A172 (cell line): ENCODE measurements at regions not wholly inside any gene's neighbourhood (a gene's known extent, or its start where the extent isn't known, plus 50 kb on each side); places are given as distances from the start of the nearest gene placed in this dataset.
"Not testable (repeated sequence)": the region's sequence is repeated elsewhere in the genome, so short reads cannot be mapped to it uniquely, and the experiment has no call there.

Experiments used
- DNase-seq: peaks from one replicate; pipeline ENCODE4 v3.0.0-alpha.2; 2015; ENCODE audit warnings: low spot score

DNA sequence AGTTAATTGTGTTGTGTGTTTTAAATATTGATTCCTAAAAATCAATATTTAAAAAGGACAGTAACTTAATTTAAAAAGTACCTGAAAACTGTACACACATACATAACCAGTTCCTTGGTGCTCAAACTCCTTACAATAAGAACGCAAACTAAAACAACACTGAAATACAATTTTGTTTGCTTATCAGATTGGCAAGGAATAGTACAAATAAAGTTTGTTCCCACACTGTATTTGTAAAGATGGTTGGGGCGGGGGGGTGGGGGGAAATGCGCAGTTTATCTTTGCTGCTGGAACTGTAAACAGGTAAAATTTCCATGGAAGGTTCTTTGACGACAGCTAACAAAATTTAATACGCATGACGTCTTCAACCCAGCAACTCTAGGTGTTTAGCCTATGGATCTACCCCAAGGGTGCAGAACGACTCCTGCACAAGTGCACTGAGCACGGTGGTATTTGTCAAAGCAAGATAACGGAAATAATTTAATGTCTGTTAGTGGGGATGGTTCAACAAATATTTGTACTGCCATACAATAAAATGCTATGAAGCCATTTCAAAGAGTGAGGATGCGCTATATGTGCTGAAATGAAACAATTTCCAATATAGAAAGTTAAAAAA, 96.5 kb downstream of the ING1 start:
- DNase-seq: no peak

DNA sequence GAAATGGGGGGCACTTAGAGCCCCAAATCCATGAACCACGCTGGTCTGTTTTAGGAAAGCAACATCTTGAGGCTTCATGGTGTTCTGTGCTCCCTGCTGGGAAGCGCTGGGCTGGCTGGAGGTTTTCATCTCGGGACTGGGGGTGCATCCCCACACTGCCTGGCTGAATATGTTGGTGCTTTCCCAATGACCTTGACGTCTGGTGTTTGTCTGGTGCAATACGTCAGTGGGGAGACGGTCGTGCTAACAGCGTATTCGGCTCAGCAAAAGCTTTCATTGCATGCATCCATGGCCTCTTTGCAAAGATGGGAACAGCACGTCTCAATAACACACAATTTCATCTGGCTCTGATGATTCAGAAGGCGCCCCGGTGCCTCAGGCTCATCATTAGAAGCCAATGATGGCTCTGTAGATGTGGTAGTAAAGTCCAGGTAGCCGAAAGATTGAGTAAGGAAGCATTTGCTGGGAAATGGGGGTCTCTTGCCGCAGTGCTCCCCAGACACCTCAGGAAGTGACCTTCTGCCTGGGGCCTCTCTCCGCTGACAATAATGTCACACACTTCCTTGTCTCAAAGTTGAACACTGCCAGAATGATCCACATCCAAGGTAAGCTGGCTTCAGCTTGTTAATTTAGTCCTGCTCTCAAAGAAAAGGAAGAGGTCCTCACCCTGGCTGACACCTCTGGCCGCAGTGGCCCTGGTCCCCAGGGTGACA, 97.7 kb downstream of the ING1 start:
- DNase-seq: no peak

DNA sequence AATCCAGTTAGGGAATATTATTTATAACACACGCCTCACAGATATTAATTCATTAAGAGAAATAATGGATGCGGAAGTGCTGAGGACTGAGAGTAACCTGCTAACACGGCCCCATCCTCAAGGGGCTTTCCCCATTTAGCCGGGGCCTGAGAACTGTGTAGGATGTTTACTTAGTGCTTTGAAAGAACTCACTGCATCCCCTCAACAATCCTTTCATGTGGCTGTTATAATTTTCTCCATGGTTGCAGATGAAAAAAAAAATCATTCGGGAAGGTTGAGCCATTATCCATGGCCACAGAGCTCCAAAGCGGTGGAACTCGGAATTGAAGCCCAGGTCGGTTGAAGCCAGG, 98.2 kb downstream of the ING1 start:
- no peak for DNase-seq

DNA sequence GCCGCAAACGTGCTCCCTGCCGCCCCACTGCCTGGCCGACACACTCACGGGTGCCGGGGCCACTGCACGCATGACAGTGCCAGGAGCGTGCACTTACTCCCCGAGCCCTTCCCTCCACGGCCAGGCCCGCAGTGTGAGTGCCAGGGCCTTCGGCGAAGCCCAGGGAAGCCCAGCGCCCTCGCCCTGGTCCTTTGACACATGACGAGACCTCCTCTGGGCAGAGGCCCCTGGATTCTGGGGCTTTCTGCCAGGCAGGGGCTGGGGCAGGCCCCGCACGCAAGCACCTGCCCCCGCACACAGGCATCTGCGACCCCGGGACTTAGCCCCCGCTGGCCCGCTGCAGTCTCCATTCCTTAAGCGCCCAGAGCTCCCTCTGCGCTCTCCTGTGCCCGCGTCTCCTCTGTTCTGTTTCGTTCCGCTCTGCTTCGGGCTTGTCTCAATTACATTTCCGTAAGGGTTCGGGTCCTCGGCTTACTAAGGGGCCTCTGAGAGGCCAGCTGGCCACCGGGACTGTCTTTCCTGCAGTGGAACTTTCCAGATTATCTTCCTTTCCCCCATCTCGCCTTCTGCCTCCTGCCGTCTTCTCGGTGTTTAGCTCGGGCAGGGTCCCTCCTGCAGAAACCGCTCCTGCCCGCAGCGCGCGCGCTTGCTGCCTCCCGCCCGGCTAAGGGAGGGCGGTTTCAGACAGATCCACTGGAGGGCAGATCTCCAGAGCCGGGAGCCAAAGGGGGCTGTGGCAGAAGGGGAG, 98.8 kb downstream of the ING1 start:
- no peak for DNase-seq

DNA sequence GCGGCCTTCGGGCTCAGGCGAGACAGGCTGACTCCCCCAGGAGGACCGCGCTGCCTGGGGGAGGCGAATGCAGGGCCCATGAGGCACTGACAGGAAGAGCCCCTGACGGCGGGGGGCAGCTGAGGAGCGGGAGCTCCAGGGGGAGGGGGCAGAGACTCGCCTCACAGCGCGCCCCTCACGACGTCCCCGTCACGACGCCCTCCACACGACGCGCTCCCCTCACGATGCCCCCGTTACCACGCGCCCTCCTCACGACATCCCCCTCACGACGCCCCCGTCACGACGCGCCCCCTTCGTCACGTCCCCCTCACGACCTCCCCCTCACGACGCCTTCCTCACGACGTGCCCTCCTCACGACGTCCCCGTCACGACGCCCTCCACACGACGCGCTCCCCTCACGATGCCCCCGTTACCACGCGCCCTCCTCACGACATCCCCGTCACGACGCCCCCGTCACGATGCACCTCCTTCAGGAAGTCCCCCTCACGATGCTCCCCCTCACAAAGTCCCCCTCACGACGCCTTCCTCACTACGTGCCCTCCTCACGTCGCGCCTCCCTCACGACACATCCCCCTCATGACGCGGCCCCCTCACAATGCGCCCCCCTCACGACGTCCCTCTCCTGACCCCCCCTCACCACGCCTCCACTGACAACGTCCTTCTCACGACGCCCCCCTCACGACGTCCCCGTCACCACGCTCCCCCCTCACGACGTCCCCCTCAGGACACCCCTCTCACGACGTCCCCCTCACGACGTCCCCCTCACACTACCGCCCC, 99.6 kb downstream of the ING1 start:
- no peak for DNase-seq

DNA sequence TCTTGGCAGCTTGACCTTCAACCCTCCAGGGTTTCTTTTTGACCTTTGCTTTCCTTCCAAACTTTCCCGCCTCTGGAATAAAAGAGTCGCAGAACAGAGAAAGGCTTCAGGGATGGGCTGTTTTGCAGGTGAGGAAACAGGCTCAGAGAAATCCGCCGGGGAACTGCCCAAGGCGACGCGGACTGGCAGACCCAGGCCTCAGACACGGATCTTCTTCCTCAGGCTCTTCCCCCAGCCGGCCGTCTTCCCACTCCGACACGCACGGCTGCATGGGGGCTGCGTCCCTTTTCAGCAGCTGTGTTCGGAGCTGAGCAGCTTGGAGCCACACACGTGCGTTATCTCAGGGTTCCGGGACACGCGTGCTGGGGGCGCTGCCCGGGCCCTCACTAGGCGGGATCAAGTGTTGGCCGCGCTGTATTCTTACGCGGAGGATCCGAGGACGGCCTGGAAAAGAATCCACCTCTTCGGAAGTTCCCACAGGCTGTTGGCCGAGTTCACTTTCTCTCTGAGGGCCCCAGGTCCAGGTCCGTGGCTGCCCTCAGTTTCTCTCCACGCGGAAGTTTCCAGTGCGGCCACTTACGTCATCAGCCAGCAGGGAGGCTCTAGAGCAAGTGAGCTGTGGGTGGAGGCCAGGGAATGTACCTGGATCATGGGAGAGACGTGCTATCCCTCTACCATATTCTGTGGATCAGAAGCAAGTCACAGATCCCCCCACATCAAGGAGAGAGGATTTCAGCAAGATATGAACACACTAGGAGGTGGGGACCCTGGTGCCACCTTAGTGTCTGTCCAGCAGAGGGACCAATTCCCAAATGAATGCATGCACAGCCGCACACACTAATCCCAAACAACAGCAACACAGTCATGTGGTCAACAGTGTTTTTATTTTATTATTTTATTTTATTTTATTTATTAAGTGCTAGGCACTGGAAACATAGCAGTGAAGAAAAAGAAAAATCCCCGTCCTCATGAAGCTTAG, 100.4 kb downstream of the ING1 start:
- DNase-seq: no peak

DNA sequence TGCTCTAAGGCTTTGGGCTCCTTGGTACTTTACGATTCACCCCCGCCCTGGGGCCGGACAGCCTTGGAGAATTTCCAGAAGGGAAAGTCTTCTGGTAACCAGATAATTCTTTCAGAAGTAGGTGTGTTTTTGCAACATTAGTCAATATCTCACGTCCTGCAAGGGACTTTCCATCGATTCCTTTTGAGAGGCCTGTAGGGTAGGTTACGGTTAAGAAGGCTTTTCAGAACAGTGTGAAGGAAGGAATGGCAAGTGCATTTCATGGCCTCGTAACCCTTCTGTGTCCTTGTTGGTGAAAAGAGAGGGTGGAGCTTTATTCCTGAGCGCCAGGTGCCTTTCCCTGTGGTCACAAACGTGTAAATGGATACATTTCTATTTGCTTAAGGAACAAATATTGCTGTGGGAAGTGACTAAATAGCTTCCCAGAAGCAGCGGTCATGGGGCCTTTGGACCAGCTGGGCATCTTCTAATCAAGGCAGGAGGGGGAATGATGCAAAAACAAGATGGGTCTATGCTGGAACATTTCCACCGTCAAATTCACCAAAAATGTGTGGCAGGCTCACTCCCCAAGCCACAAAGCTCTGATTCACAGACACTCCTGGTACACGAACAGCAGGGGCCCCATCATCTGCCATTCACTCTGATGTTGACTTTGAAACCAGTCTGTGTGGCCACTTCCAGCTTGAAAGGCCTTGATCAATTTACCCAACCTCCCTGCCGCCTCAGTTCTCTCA, 99.2 kb downstream of the ANKRD10 start:
- peak; percentile 24 for DNase-seq

DNA sequence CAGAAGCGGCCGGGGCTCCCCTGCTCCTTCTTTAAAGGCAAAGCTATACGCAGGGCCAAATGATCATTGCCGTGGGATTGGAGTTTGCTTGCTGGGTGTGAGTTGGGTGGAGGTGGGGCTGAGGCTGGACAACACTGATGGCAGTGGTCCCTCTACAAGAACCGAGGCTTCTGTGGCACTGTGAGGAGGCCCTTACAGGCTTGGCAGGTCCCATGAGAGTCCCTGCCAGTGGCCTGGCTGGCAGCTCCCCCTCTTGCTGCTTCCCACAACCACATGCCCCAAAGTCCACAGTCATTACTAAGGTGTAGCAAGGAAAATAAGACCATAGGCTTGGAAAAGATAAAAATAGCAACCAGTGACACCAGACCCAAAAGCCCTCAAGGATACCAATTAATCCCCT, 98.4 kb downstream of the ANKRD10 start:
- DNase-seq: no peak

DNA sequence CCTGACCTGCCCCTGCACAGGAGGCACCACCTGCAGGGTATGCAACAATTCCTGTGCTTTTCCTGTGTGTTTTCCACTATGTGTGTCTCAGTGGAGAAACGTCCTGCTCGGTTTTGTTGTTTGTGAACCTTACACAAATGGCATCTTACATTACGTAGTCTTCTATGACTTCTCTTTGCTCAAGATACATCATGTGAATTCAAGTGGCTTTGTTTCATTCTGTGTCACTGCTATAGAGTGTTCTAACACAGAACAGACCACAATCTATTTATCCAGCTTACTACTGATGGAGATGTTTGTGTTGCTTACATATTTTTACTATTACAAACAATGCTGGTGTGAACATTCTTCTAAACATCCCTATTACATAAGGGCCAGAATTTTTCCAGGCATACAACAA, 97.7 kb downstream of the ANKRD10 start:
- no peak for DNase-seq

DNA sequence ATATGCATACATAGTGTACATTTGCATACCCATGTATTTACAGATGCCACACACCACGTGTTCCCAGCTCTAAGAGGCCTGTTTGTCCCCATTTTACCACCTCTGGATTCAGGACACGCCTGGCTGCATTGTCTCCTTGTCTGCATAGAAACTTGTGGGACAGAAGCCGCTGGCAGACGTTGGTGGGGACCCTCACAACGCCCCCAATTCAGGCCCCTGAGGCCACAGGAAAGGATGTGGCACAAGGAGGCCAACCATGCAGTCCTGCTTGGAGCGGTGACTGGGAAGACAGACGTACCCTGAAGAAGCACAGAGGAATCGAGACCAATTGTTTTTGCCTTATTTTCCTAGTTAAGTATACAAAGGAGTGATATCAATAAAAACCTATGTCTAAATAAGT, 96.1 kb downstream of the ANKRD10 start:
- DNase-seq: no peak

DNA sequence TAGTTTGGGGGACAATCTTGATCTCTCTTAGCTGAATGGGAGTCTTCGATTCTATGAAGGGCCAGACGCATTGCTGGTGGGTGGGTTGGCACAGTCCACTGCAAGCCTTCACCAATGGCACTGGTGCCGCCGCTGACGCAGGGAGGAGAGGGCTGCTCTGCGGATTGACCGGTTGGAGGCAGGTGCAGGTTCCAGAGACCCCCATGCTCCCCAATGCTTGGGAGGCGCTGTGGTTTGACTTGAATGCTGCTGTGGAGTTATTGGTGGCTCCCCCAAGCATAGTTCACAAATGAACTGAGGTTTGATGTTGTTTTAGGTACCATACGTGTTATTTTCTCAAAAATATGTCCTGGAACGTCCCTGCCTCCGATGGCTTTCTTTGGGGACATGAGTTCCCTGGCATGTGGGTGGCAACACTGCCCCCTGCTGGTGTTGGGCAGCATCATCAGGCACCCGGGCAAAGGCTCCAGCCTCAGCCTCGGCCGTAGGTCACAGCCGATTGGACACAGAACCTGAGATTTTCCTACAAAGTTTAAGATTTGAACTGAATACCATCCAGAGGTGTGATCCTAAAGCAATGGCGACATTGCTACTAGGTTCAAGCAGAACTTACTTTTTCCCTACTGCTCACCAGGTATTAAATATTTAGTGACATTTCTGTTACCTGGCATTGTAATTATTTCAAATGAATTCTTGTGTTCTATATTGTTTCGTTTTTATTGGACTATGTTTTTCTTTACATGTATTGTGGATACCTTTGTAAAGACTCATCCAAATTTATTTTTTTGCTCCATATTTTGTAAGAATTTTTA, 95.5 kb downstream of the ANKRD10 start:
- peak; percentile 62 for DNase-seq

DNA sequence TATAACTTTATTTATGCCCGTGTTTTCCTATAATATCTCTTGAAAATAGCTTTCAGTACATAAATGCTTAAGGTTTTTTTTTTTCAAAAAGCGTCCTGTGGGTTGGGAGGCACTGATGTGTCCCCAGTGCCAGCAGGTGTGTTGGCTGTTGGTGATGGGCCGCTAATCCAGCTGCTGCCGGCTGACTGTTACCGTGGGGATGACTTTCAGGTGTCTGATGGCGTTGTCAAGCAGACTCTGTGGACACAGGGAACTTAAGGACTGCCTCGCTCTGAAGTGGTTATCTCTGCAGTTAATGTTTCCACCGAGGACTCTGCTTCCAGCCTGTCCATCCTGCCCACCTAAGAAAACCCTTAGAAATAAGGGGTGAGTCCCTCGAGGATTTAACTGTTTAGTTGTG, 94.5 kb downstream of the ANKRD10 start:
- DNase-seq: no peak

DNA sequence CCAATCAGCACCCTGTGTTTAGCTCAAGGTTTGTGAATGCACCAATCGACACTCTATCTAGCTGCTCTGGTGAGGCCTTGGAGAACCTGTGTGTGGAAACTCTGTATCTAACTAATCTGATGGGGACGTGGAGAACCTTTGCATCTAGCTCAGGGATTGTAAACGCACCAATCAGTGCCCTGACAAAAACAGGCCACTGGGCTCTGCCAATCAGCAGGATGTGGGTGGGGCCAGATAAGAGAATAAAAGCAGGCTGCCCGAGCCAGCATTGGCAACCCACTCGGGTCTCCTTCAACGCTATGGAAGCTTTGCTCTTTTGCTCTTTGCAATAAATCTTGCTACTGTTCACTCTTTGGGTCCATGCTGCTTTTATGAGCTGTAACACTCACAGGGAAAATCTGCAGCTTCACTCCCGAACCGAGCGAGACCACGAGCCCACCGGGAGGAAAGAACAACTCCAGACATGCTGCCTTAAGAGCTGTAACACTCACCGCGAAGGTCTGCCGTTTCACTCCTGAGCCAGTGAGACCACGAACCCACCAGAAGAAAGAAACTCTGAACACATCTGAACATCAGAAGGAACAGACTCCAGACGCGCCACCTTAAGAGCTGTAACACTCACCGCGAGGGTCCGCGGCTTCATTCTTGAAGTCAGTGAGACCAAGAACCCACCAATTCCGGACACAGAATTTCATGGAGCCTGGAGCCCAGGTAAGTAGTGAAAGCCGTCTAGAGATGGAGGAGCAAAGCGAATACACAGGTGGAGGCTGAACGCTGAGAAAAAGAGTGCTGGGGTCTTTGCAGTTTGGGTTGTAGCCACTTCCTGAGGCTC, 92.8 kb downstream of the ANKRD10 start:
- not testable (repeated sequence) for DNase-seq

DNA sequence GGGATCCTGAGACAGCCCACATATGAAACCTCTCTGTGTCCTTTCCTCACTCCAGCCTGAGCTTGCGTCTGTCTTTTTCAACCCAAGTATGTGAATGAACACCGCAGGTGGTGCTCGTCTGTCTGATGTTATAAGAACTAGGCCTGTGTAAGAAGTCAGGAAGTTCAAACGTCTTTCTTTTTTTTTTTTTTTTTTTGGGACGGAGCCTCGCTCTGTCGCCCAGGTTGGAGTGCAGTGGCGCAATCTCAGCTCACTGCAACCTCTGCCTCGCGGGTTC, 92.3 kb downstream of the ANKRD10 start:
- DNase-seq: no peak

DNA sequence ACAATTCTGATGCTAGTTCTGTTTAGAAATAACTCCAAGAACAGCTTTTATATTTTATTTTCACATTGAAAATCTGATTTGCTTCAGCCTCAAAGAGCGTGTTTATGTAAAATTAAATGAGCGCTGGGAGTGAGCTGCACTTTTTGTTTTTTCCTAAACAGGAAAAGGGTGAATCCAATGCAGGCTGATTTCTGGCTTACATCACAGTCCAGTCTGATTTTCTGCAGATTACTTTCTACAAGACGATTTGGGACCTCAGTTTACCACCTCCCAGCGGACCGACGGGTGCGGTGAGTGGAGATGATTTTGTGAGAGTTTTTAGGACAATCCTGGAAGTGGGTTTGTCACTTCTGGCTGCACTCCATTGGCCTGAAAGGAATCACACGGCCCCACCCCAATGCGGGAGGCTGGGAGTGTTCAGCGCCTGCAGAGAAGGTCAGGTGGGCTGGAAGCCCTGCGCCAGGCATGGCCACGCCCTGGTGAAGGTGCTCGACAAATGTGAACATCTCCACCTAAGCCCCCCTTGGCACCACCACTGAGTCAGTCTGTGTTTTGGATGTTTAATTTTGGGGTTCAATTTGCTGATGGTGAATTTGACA, 90.1 kb downstream of the ANKRD10 start:
- no peak for DNase-seq

DNA sequence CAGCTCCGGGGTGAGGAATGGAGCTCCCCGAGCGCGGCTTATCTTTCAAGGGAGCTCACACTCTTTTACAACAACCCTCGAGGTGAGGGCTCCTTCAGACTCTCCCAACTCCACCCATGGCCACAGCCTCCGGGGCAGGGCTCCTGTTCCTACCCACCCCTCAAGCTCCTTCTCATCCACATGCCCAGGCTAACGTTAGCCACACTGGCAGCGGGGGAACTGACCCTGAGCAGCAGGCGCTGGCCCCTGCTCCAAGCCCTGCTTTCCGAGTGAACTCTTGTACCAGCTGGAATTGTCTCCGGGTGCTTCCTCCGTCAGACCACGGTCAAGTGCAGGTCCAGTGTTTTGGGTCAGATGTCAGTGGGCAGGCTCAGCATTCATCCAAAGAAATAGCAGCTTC, 89.4 kb downstream of the ANKRD10 start:
- DNase-seq: no peak

DNA sequence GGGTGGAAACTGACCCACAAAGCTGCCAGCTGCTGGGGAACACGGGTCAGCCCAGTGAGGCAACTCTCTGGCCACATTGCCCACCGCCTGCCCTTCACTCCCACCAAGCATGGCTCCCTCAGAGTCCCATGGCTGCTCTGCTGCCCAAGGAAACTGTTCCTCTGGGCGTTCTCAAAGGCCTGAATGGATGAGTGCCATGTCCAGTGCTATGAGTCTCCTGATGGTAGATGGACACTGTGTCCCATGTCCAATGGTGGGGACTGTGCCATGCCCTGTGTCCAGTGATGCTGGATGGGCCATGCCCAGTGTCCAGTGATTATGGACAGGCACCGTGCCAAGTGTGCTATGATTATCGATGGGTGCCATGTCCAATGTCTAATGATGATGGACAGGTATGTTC, 88.8 kb downstream of the ANKRD10 start:
- no peak for DNase-seq

DNA sequence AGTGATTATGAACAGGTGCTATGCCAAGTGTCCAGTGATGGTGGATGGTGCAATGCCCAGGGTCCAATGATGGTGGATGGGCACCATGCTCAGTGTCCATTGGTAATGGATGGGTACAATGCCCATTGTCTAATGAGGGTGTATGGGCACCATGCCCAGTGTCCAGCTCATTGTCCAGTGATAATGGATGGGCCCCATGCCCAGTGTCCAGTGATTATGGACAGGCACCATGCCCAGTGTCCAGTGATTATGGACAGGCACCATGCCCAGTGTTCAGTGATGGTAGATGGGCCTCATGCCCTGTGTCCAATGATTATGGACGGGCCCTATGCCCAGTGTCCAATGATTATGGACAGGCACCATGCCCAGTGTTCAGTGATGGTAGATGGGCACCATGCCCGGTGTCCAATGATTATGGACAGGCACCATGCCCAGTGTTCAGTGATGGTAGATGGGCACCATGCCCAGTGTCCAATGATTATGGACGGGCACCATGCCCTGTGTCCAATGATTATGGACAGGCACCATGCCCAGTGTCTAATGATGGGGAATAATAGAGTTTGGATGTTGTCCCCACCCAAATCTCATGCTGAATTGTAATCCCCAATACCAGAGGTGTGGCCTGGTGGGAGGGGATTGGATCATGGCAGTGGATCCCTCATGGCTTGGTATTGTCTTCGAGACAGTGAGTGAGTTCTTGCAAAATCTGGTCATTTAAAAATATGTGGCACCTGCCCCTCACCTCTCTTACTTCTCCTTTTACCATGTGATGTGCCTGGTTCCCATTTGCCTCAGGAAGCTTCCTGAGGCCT, 87.8 kb downstream of the ANKRD10 start:
- DNase-seq: no peak
